Epithelial cell of esophagus (primary cell): ENCODE measurements at regions not wholly inside any gene's neighbourhood (a gene's known extent, or its start where the extent isn't known, plus 50 kb on each side); places are given as distances from the start of the nearest gene placed in this dataset.
"Not testable (repeated sequence)": the region's sequence is repeated elsewhere in the genome, so short reads cannot be mapped to it uniquely, and the experiment has no call there.

Experiments used
- DNase-seq: peaks from one replicate; pipeline ENCODE4 v3.0.0; 2010; ENCODE audit warnings: low read depth
- H3K4me3 ChIP-seq: 2 replicates; pipeline ENCODE4 v1.5.1; 2011; ENCODE audit warnings: mild to moderate bottlenecking, low read length, control low read depth
- CTCF ChIP-seq: IDR thresholded peaks from 2 replicates; pipeline ENCODE4 v1.5.1; 2011; ENCODE audit warnings: low read depth, mild to moderate bottlenecking, low read length, control low read depth, inconsistent platforms; ENCODE audit not compliant: insufficient read depth; ENCODE audit errors: missing control alignments

GRCh38 chr4:104549736-104550135 lies 55.0 kb upstream of the CXXC4 start:
- no peak for DNase-seq
- no peak for TF ChIP-seq CTCF
- no peak overlapping the region for H3K4me3 ChIP-seq

GRCh38 chr4:104559502-104559901 lies 64.8 kb upstream of the CXXC4 start:
- H3K4me3 ChIP-seq, result no peak overlapping the region
- no peak for TF ChIP-seq CTCF
- DNase-seq, result no peak

- no peak overlapping the region for H3K4me3 ChIP-seq
- peak; percentile 66 for DNase-seq
- no peak for TF ChIP-seq CTCF
Observed at GRCh38 chr4:104571341-104571740, 76.6 kb upstream of the CXXC4 start.

GRCh38 chr4:104574371-104574770 lies 79.7 kb upstream of the CXXC4 start:
- no peak overlapping the region for H3K4me3 ChIP-seq
- DNase-seq, result no peak
- TF ChIP-seq CTCF, result no peak

GRCh38 chr4:104575278-104575677 lies 80.6 kb upstream of the CXXC4 start:
- TF ChIP-seq CTCF, result no peak
- no peak for DNase-seq
- H3K4me3 ChIP-seq, result no peak overlapping the region

GRCh38 chr4:104577405-104577804 lies 82.7 kb upstream of the CXXC4 start:
- DNase-seq, result no peak
- TF ChIP-seq CTCF, result no peak
- H3K4me3 ChIP-seq, result no peak overlapping the region

GRCh38 chr4:104581476-104581875 lies 86.8 kb upstream of the CXXC4 start:
- not testable (repeated sequence) for DNase-seq

GRCh38 chr4:104582056-104582455 lies 87.4 kb upstream of the CXXC4 start:
- not testable (repeated sequence) for DNase-seq

More at GRCh38 chr4:104581476-104581875, 86.8 kb upstream of the CXXC4 start:
- not testable (repeated sequence) for H3K4me3 ChIP-seq

More at GRCh38 chr4:104582056-104582455, 87.4 kb upstream of the CXXC4 start:
- H3K4me3 ChIP-seq, result not testable (repeated sequence)
